ENCODE measurements at regions not wholly inside any gene's neighbourhood (a gene's known extent, or its start where the extent isn't known, plus 50 kb on each side); places are given as distances from the start of the nearest gene placed in this dataset.

DNA sequence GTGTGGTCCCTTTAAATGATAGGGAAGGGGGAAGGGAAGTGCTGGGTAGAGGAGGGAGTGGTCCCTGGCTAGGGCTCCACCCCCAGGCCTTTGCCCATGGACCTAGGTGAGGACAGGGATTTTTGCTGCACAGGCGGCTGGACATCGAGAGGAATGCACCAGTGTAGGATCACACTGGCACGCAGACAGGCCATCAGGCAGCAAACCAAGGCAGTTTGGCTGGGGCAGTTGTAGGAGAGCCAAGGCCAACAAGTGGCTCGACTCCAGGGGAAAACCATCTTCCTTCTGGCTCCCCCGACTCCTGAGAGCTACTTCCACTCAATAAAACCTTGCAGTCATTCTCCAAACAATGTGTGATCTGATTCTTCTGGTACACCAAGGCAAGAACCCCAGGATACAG lies 402.0 kb upstream of the LRRTM1 start:
- no peak for TF ChIP-seq EZH2 (IDR thresholded peaks at IDR 0.05; ENCODE audit: borderline replicate concordance, low read length)
- TF ChIP-seq, protein P1, sequence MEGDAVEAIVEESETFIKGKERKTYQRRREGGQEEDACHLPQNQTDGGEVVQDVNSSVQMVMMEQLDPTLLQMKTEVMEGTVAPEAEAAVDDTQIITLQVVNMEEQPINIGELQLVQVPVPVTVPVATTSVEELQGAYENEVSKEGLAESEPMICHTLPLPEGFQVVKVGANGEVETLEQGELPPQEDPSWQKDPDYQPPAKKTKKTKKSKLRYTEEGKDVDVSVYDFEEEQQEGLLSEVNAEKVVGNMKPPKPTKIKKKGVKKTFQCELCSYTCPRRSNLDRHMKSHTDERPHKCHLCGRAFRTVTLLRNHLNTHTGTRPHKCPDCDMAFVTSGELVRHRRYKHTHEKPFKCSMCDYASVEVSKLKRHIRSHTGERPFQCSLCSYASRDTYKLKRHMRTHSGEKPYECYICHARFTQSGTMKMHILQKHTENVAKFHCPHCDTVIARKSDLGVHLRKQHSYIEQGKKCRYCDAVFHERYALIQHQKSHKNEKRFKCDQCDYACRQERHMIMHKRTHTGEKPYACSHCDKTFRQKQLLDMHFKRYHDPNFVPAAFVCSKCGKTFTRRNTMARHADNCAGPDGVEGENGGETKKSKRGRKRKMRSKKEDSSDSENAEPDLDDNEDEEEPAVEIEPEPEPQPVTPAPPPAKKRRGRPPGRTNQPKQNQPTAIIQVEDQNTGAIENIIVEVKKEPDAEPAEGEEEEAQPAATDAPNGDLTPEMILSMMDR (IDR thresholded peaks at IDR 0.05; ENCODE audit: low read length), result no peak
- Histone ChIP-seq H2AFZ (ENCODE audit: low read length) (no peak overlapping the region), H3K27me3 (ENCODE audit: insufficient read depth, low read length) (no peaks in the 10 kb centered on the region), H3K4me1 (ENCODE audit: insufficient read depth, low read length, severe bottlenecking) (no peaks in the 10 kb centered on the region), H3K4me2 (ENCODE audit: low read length) (no peak overlapping the region), H4K20me1 (ENCODE audit: insufficient read depth, low read length) (no peaks in the 10 kb centered on the region), H3K79me2 (ENCODE audit: insufficient read depth, low read length) (no peaks in the 10 kb centered on the region), H3K9me3 (ENCODE audit: low read length) (no peaks in the 10 kb centered on the region), H3K36me3 (ENCODE audit: insufficient read depth, low read length) (no peaks in the 10 kb centered on the region), H3K27ac (ENCODE audit: low read depth, low read length, poor library complexity, severe bottlenecking) (no peak overlapping the region), H3K9ac (ENCODE audit: low read length) (no peak overlapping the region), H3K9me2 (ENCODE audit: low read depth, low read length) (no peaks in the 10 kb centered on the region), H3F3A (ENCODE audit: insufficient read depth, low read length) (no peaks in the 10 kb centered on the region), H3K4me3 (ENCODE audit: low read depth, low read length, poor library complexity, severe bottlenecking) (no peak overlapping the region)

DNA sequence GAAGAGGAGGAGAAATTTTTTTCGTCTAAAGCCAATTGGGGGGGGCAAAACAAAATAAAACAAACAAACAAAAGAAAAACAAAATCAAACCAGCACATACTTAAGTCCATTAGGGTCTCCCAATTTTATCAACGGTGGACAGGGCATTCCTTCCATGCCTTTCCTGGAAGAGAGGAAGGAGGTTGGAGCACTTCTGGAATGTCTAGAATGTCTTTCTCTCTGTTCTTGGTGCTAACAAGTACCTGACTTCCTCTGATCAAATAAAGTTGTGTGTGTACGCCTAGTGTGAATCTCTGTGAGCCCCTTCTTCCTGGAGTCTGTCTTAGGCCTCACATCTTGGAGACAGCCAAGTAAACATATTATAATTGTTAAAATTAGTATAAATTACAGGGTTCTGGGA lies 399.0 kb upstream of the LRRTM1 start:
- no peaks in the 10 kb centered on the region for H4K20me1 ChIP-seq (ENCODE audit: insufficient read depth, low read length)
- TF ChIP-seq EZH2 (IDR thresholded peaks at IDR 0.05; ENCODE audit: borderline replicate concordance, low read length), result no peak
- TF ChIP-seq, protein P1 (IDR thresholded peaks at IDR 0.05; ENCODE audit: low read length), result no peak
- no peaks in the 10 kb centered on the region for H3K4me1 ChIP-seq (ENCODE audit: insufficient read depth, low read length, severe bottlenecking)
- no peaks in the 10 kb centered on the region for H3K79me2 ChIP-seq (ENCODE audit: insufficient read depth, low read length)
- H3K27ac ChIP-seq (ENCODE audit: low read depth, low read length, poor library complexity, severe bottlenecking), result no peak overlapping the region
- no peaks in the 10 kb centered on the region for H3K9me3 ChIP-seq (ENCODE audit: low read length)
- no peak overlapping the region for H3K9ac ChIP-seq (ENCODE audit: low read length)
- H3K4me3 ChIP-seq (ENCODE audit: low read depth, low read length, poor library complexity, severe bottlenecking), result no peak overlapping the region
- H3K4me2 ChIP-seq (ENCODE audit: low read length), result no peak overlapping the region
- H3K27me3 ChIP-seq (ENCODE audit: insufficient read depth, low read length), result no peaks in the 10 kb centered on the region
- H3K36me3 ChIP-seq (ENCODE audit: insufficient read depth, low read length), result no peaks in the 10 kb centered on the region
- H3F3A ChIP-seq (ENCODE audit: insufficient read depth, low read length), result no peaks in the 10 kb centered on the region
- no peaks in the 10 kb centered on the region for H3K9me2 ChIP-seq (ENCODE audit: low read depth, low read length)
- no peak overlapping the region for H2AFZ ChIP-seq (ENCODE audit: low read length)

DNA sequence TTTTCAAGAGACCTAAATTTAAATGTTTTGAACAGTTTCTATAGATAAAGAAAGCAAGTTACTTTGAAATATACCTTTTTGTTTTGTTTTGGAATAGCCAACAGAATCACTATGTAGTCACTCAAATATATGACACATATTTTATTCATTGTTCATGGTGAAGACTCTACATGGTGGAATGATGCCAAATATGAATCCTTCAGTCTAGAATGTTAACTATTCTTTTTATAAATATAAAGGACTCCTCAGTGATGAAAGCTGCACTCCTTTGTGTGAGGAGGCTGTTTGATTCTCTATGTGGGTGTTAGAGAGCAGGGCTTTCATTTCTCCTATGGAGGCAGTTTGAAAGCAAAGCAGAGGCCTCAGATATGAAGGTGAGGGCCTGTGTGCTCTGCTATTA lies 396.4 kb upstream of the LRRTM1 start:
- TF ChIP-seq EZH2 (IDR thresholded peaks at IDR 0.05; ENCODE audit: borderline replicate concordance, low read length), result no peak
- TF ChIP-seq, protein P1 (IDR thresholded peaks at IDR 0.05; ENCODE audit: low read length), result no peak
- Histone ChIP-seq H3K79me2 (ENCODE audit: insufficient read depth, low read length) (no peaks in the 10 kb centered on the region), H2AFZ (ENCODE audit: low read length) (no peak overlapping the region), H3F3A (ENCODE audit: insufficient read depth, low read length) (no peaks in the 10 kb centered on the region), H3K36me3 (ENCODE audit: insufficient read depth, low read length) (no peaks in the 10 kb centered on the region), H3K27ac (ENCODE audit: low read depth, low read length, poor library complexity, severe bottlenecking) (no peak overlapping the region), H3K9me2 (ENCODE audit: low read depth, low read length) (no peaks in the 10 kb centered on the region), H4K20me1 (ENCODE audit: insufficient read depth, low read length) (no peaks in the 10 kb centered on the region), H3K27me3 (ENCODE audit: insufficient read depth, low read length) (no peaks in the 10 kb centered on the region), H3K4me3 (ENCODE audit: low read depth, low read length, poor library complexity, severe bottlenecking) (no peak overlapping the region), H3K9me3 (ENCODE audit: low read length) (no peaks in the 10 kb centered on the region), H3K4me2 (ENCODE audit: low read length) (no peak overlapping the region), H3K4me1 (ENCODE audit: insufficient read depth, low read length, severe bottlenecking) (no peaks in the 10 kb centered on the region), H3K9ac (ENCODE audit: low read length) (no peak overlapping the region)
